ENCODE measurements at regions not wholly inside any gene's neighbourhood (a gene's known extent, or its start where the extent isn't known, plus 50 kb on each side); places are given as distances from the start of the nearest gene placed in this dataset.

DNA sequence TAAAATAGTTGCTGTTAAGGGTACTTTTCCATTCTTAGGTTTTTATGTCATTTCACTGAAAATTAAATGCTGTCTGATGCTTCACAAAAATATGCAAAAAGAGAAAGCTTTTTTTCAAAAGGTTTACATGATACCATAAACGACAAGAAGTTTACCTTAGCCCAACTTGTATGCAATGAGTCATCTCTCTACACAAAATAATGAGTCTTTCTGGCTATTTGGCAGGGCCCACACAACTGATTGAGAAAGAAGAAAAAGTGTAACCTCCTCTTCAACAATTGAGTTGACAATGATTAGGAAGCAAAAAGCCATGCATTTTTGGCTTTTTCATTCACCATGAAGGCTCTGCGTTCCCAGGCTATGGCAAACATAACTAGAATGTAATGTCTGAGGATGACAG lies 165.4 kb upstream of the CPNE8 start:
- POLR2A ChIA-PET (ENCODE audit: partially characterized antibody), result no interaction called here
- CTCF ChIA-PET (ENCODE audit: partially characterized antibody), result no interaction called here
- Mint-ChIP-seq H3K9me3 (peaks cover 0 to 4% (median 0%) of the 10 kb centered on the region in 8 donors), H3K4me1 (no peaks in the 10 kb centered on the region), H3K27ac (no peak overlapping the region), H3K4me3 (no peak overlapping the region), H3K27me3 (no peaks in the 10 kb centered on the region), H3K36me3 (no peaks in the 10 kb centered on the region)
- H3K36me3 ChIP-seq (ENCODE audit: insufficient read depth, low read length), result no peaks in the 10 kb centered on the region
- no peaks in the 10 kb centered on the region for H3K27me3 ChIP-seq (ENCODE audit: insufficient read depth, low read length)
- no peaks in the 10 kb centered on the region for H3K9me3 ChIP-seq (ENCODE audit: control insufficient read depth in 1 of 2, low read length in 2 of 2)
- H3K4me1 ChIP-seq (ENCODE audit: insufficient read depth, low read length), result no peaks in the 10 kb centered on the region
- H3K27ac ChIP-seq (ENCODE audit: low read depth, low read length), result no peak overlapping the region
- no peak for DNase-seq
- intact Hi-C loops (cut with micrococcal nuclease), result no loop called here
- H3K4me3 ChIP-seq (ENCODE audit: low read length in 2 of 2), result no peak overlapping the region

DNA sequence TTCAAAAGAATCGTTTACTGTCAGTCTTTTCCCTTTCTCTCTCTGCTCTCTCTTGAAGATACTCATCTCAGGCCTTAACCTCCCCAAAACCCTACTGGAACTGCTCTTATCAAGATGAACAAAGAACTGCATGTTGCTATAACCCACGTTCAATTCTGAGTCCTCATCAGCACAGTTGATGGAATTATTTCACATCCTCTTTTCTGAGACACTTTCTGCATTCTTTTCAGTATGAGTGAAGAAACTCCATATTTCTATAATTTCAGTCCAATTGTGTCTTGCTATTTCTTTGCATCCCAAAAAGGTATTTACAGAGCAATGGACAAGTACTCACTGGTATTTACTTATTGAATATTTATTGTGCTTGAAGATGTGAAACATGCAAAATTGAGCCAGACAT lies 160.1 kb upstream of the CPNE8 start:
- H3K4me3 ChIP-seq (ENCODE audit: low read length in 2 of 2), result no peak overlapping the region
- POLR2A ChIA-PET (ENCODE audit: partially characterized antibody), result no interaction called here
- H3K27ac ChIP-seq (ENCODE audit: low read depth, low read length), result no peak overlapping the region
- Mint-ChIP-seq H3K36me3 (no peaks in the 10 kb centered on the region), H3K4me1 (no peaks in the 10 kb centered on the region), H3K27ac (no peak overlapping the region), H3K9me3 (peaks cover 0 to 4% (median 1%) of the 10 kb centered on the region in 8 donors), H3K27me3 (no peaks in the 10 kb centered on the region), H3K4me3 (peak overlapping the region in 1 of 8 donors; percentile 0)
- intact Hi-C loops (cut with micrococcal nuclease), result no loop called here
- H3K27me3 ChIP-seq (ENCODE audit: insufficient read depth, low read length), result no peaks in the 10 kb centered on the region
- CTCF ChIA-PET (ENCODE audit: partially characterized antibody), result no interaction called here
- no peaks in the 10 kb centered on the region for H3K36me3 ChIP-seq (ENCODE audit: insufficient read depth, low read length)
- DNase-seq, result no peak
- H3K9me3 ChIP-seq (ENCODE audit: control insufficient read depth in 1 of 2, low read length in 2 of 2), result no peaks in the 10 kb centered on the region
- H3K4me1 ChIP-seq (ENCODE audit: insufficient read depth, low read length), result no peaks in the 10 kb centered on the region

DNA sequence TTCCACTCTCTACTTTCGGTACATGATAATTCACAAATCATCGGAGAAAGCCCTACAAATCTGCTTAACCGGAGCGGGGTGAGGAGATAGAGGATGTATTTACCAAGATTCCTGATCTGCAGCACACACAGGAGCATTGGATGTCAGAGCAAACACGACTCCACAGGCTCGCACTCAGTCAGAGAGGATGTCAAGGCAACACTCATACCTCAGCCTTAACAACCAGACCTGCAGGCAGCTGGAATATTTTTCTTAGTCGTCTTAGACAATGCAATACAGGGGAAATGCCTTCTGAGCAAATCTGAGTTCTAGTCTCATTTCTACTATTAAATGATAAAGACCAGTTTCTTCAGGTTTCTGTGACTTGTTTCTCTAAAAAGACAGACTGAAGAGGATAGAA lies 159.3 kb upstream of the CPNE8 start:
- intact Hi-C loops (cut with micrococcal nuclease), result no loop called here
- Mint-ChIP-seq H3K27me3 (no peaks in the 10 kb centered on the region), H3K36me3 (no peaks in the 10 kb centered on the region), H3K4me1 (no peaks in the 10 kb centered on the region), H3K27ac (no peak overlapping the region), H3K9me3 (peaks cover 0 to 9% (median 2%) of the 10 kb centered on the region in 8 donors), H3K4me3 (no peak overlapping the region)
- no peak for DNase-seq
- H3K4me1 ChIP-seq (ENCODE audit: insufficient read depth, low read length), result no peaks in the 10 kb centered on the region
- no peaks in the 10 kb centered on the region for H3K9me3 ChIP-seq (ENCODE audit: control insufficient read depth in 1 of 2, low read length in 2 of 2)
- no peaks in the 10 kb centered on the region for H3K27me3 ChIP-seq (ENCODE audit: insufficient read depth, low read length)
- H3K36me3 ChIP-seq (ENCODE audit: insufficient read depth, low read length), result no peaks in the 10 kb centered on the region
- no peak overlapping the region for H3K27ac ChIP-seq (ENCODE audit: low read depth, low read length)
- ChIA-PET CTCF (ENCODE audit: partially characterized antibody) (no interaction called here), POLR2A (ENCODE audit: partially characterized antibody) (no interaction called here)
- no peak overlapping the region for H3K4me3 ChIP-seq (ENCODE audit: low read length in 2 of 2)

DNA sequence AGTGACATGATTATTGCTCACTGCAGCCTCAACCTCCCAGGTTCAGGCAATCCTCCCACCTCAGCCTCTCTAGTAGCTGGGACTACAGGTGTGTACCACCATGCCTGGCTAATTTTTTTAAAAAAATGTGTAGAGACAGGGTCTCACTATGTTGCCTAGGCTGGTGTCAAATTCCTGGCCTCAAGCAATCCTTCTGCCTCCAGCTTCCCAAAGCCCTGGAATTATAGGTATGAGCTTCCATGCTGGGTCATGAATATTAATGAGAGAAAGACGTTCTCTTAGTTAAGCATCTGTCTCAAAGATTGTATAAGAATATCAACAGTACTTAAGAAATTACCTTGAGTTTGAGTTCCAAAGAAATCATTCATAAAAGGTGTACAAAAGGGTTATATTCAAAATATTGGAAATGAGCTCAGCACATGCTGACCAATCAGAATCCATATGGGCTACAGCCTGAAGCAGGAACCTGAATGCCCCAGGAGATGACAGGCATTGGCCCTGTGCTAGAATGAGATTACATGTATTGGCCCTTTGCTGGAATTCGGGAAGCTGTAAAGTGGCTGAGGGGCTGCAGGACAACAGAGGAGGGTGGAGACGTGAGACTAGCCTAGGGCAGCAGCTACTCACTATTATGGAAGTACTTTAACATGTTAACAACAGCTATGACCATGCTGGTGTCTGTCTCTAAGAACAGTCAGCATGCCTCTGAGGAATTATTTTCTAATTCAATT lies 157.0 kb upstream of the CPNE8 start:
- no peak overlapping the region for H3K27ac Mint-ChIP-seq
- H3K4me1 Mint-ChIP-seq, result no peaks in the 10 kb centered on the region

DNA sequence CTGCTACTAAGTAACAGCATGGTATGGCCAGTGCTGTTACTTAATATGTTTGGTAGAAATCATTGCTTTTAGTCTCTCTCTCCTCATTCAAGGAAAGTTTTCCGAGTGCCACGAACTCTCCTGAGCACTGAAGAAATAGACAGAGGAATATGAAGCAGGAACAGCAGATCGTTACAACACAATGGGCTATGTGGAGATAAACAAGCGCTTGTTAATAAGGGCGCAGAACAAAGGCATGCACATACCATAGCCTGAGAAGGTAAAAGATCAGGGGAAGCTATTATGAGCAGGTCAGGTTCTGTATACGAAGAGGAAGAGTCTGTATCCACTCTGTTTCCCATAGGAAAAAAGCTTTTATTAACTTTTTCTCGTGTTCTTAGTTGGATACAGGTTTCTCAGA lies 156.2 kb upstream of the CPNE8 start:
- intact Hi-C loops (cut with micrococcal nuclease), result no loop called here
- Histone ChIP-seq H3K27ac (ENCODE audit: low read depth, low read length) (no peak overlapping the region), H3K9me3 (ENCODE audit: control insufficient read depth in 1 of 2, low read length in 2 of 2) (no peaks in the 10 kb centered on the region), H3K4me3 (ENCODE audit: low read length in 2 of 2) (no peak overlapping the region), H3K27me3 (ENCODE audit: insufficient read depth, low read length) (no peaks in the 10 kb centered on the region), H3K4me1 (ENCODE audit: insufficient read depth, low read length) (no peaks in the 10 kb centered on the region), H3K36me3 (ENCODE audit: insufficient read depth, low read length) (no peaks in the 10 kb centered on the region)
- H3K27ac Mint-ChIP-seq, result no peak overlapping the region
- DNase-seq, result no peak
- no peak overlapping the region for H3K4me3 Mint-ChIP-seq
- H3K4me1 Mint-ChIP-seq, result no peaks in the 10 kb centered on the region
- POLR2A ChIA-PET (ENCODE audit: partially characterized antibody), result interaction anchor here (0.7 kb wide), 1 partner anchor 738 kb away, joined by 3 read pairs; no protein-coding TSS in a partner anchor
- H3K27me3 Mint-ChIP-seq, result no peaks in the 10 kb centered on the region
- H3K9me3 Mint-ChIP-seq, result peaks cover 0 to 9% (median 2%) of the 10 kb centered on the region in 8 donors
- CTCF ChIA-PET (ENCODE audit: partially characterized antibody), result no interaction called here
- H3K36me3 Mint-ChIP-seq, result no peaks in the 10 kb centered on the region

More for the DNA sequence above, 157.0 kb upstream of the CPNE8 start:
- Mint-ChIP-seq H3K9me3 (peaks cover 0 to 9% (median 2%) of the 10 kb centered on the region in 8 donors), H3K36me3 (no peaks in the 10 kb centered on the region), H3K4me3 (no peak overlapping the region), H3K27me3 (no peaks in the 10 kb centered on the region)
- intact Hi-C loops (cut with micrococcal nuclease), result no loop called here
- Histone ChIP-seq H3K4me1 (ENCODE audit: insufficient read depth, low read length) (no peaks in the 10 kb centered on the region), H3K4me3 (ENCODE audit: low read length in 2 of 2) (no peak overlapping the region), H3K36me3 (ENCODE audit: insufficient read depth, low read length) (no peaks in the 10 kb centered on the region), H3K9me3 (ENCODE audit: control insufficient read depth in 1 of 2, low read length in 2 of 2) (no peaks in the 10 kb centered on the region), H3K27ac (ENCODE audit: low read depth, low read length) (no peak overlapping the region), H3K27me3 (ENCODE audit: insufficient read depth, low read length) (no peaks in the 10 kb centered on the region)
- ChIA-PET POLR2A (ENCODE audit: partially characterized antibody) (no interaction called here), CTCF (ENCODE audit: partially characterized antibody) (no interaction called here)
- DNase-seq, result no peak

DNA sequence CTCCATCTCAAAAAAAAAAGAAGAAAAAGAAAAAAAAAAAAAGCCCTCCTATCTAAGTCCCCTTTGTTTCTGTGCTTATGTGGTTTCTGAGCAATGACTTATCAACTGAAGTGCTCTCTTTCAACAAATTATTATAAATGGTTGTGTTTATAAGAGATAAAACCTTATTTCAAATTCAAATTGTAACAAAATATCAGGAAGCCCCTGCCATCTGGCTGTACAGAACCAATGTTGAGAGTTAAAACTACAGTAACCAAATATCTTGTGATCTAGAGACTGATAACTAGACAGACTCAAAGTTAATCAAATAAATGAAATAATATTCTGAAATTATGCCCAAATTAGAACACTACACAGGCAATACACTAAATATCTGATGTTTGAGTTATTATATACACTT lies 143.0 kb upstream of the CPNE8 start:
- Mint-ChIP-seq H3K4me1 (no peaks in the 10 kb centered on the region), H3K4me3 (no peak overlapping the region), H3K27ac (no peak overlapping the region), H3K27me3 (no peaks in the 10 kb centered on the region), H3K36me3 (no peaks in the 10 kb centered on the region), H3K9me3 (peaks cover 0 to 3% (median 0%) of the 10 kb centered on the region in 8 donors)
- intact Hi-C loops (cut with micrococcal nuclease), result no loop called here
- CTCF ChIA-PET (ENCODE audit: partially characterized antibody), result no interaction called here
- Histone ChIP-seq H3K36me3 (ENCODE audit: insufficient read depth, low read length) (no peaks in the 10 kb centered on the region), H3K27ac (ENCODE audit: low read depth, low read length) (no peak overlapping the region), H3K9me3 (ENCODE audit: control insufficient read depth in 1 of 2, low read length in 2 of 2) (no peaks in the 10 kb centered on the region), H3K4me1 (ENCODE audit: insufficient read depth, low read length) (no peaks in the 10 kb centered on the region), H3K4me3 (ENCODE audit: low read length in 2 of 2) (no peak overlapping the region), H3K27me3 (ENCODE audit: insufficient read depth, low read length) (no peaks in the 10 kb centered on the region)
- DNase-seq, result no peak
- POLR2A ChIA-PET (ENCODE audit: partially characterized antibody), result no interaction called here

DNA sequence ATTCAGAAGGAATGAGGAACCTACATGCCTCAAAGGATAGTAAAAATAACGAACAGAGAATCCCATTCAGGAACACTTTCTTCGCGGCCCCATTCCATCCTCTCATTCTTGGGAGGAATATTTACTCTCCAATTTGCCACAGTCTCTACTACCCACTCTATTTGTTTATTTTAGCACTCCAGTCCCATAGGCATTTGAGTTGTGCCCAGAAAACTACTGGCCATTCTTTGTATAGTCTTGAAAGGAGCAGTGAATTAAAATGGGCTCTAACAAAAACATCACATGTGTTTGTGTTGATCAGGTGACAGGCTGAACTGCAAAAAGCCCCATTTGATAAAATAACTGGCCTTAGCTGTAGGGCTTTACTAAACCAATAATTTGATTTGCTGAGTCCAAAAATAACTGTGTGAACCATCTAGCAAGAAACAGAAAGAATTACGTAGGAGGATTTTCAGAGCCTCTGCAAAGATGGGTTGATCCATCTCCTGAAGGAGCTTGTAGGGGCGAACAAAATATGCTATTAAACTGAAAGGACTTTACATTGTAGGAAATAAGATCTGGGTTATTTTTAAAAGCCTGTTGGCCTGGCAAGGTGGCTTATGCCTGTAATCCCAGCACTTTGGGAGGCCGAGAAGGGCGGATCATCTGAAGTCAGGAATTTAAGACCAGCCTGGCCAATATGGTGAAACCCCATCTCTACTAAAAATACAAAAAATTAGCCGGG lies 142.3 kb upstream of the CPNE8 start:
- Mint-ChIP-seq H3K27me3 (no peaks in the 10 kb centered on the region), H3K27ac (no peak overlapping the region), H3K4me1 (no peaks in the 10 kb centered on the region), H3K9me3 (no peaks in the 10 kb centered on the region), H3K36me3 (no peaks in the 10 kb centered on the region), H3K4me3 (no peak overlapping the region)
- H3K4me1 ChIP-seq (ENCODE audit: insufficient read depth, low read length), result no peaks in the 10 kb centered on the region
- no peaks in the 10 kb centered on the region for H3K9me3 ChIP-seq (ENCODE audit: control insufficient read depth in 1 of 2, low read length in 2 of 2)
- H3K27me3 ChIP-seq (ENCODE audit: insufficient read depth, low read length), result no peaks in the 10 kb centered on the region
- H3K36me3 ChIP-seq (ENCODE audit: insufficient read depth, low read length), result no peaks in the 10 kb centered on the region
- intact Hi-C loops (cut with micrococcal nuclease), result no loop called here
- no peak for DNase-seq
- no peak overlapping the region for H3K4me3 ChIP-seq (ENCODE audit: low read length in 2 of 2)
- CTCF ChIA-PET (ENCODE audit: partially characterized antibody), result no interaction called here
- POLR2A ChIA-PET (ENCODE audit: partially characterized antibody), result no interaction called here
- H3K27ac ChIP-seq (ENCODE audit: low read depth, low read length), result no peak overlapping the region

Measured in CD4-positive, alpha-beta memory T cell (primary cell).